GM23338 (cell line): ENCODE measurements at regions not wholly inside any gene's neighbourhood (a gene's known extent, or its start where the extent isn't known, plus 50 kb on each side); places are given as distances from the start of the nearest gene placed in this dataset.

Source experiments
- CREB1 ChIP-seq: fragments of 250-450 bp; sonication (Bioruptor Pico); IDR thresholded peaks from 2 replicates; pipeline ENCODE4 v1.5.0; 2020; ENCODE audit warnings: low read depth, mild to moderate bottlenecking, moderate library complexity
- EZH2 ChIP-seq: fragments of 200-600 bp; sonication (generic); IDR thresholded peaks from one replicate; pipeline ENCODE4 v1.8.0; 2017; ENCODE audit warnings: antibody characterized with exemption, mild to moderate bottlenecking, low read depth; ENCODE audit not compliant: unreplicated experiment
- EZH2phosphoT487 ChIP-seq: fragments of 200-600 bp; sonication (generic); IDR thresholded peaks from one replicate; pipeline ENCODE4 v1.8.1; 2018; ENCODE audit warnings: antibody characterized with exemption; ENCODE audit not compliant: unreplicated experiment
- JUNB ChIP-seq: IDR thresholded peaks from one replicate; pipeline ENCODE4 v1.6.1; 2016; ENCODE audit warnings: antibody characterized with exemption; ENCODE audit not compliant: unreplicated experiment
- POLR2AphosphoS5 ChIP-seq: IDR thresholded peaks from 2 replicates; pipeline ENCODE4 v1.6.1; 2016; ENCODE audit warnings: antibody characterized with exemption, low read depth
- STAT1 ChIP-seq: IDR thresholded peaks from one replicate; pipeline ENCODE4 v1.6.1; 2016; ENCODE audit warnings: antibody characterized with exemption; ENCODE audit not compliant: unreplicated experiment
- TF ChIP-seq, protein P1 (sequence below), 2 experiments: fragments of 200-600 bp in 1 of 2; sonication (generic) in 1 of 2; conservative IDR thresholded peaks; 2 replicates each; pipeline versions ENCODE4 v1.5.1 to v1.6.1; 2016 to 2017; ENCODE audit warnings: antibody characterized with exemption in 2 of 2, low read depth in 2 of 2, mild to moderate bottlenecking in 2 of 2, moderate library complexity in 1 of 2

DNA sequence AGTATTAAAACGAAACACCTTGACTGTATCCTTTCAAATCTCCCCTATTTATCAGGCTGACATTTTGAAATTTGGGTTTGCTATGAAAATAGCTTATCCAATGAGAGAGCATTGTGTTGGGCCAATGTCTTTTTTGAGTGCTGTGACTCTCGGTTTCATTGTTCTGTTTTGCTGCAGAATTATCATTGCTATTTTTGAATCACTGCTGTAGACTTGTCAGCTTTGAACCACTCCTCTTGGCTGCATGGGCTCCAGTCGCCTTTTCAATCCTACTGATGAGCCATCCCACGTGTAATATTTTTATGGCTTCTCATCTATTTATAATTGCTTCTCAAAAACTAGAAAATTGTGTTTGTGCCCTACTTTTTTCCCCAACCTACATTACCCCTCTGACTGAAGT, 322.8 kb downstream of the LNPK start:
- TF ChIP-seq, protein P1, sequence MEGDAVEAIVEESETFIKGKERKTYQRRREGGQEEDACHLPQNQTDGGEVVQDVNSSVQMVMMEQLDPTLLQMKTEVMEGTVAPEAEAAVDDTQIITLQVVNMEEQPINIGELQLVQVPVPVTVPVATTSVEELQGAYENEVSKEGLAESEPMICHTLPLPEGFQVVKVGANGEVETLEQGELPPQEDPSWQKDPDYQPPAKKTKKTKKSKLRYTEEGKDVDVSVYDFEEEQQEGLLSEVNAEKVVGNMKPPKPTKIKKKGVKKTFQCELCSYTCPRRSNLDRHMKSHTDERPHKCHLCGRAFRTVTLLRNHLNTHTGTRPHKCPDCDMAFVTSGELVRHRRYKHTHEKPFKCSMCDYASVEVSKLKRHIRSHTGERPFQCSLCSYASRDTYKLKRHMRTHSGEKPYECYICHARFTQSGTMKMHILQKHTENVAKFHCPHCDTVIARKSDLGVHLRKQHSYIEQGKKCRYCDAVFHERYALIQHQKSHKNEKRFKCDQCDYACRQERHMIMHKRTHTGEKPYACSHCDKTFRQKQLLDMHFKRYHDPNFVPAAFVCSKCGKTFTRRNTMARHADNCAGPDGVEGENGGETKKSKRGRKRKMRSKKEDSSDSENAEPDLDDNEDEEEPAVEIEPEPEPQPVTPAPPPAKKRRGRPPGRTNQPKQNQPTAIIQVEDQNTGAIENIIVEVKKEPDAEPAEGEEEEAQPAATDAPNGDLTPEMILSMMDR (conservative IDR thresholded peaks at IDR 0.05; ENCODE audit: low read depth in 2 of 2): no peak
- TF ChIP-seq POLR2AphosphoS5: no peak
- no peak for TF ChIP-seq EZH2phosphoT487
- TF ChIP-seq EZH2: no peak
- TF ChIP-seq JUNB: no peak
- no peak for TF ChIP-seq STAT1
- TF ChIP-seq CREB1 (CRISPR knock-in tag): no peak
